ENCODE measurements at regions not wholly inside any gene's neighbourhood (a gene's known extent, or its start where the extent isn't known, plus 50 kb on each side); places are given as distances from the start of the nearest gene placed in this dataset.

- no peak for TF ChIP-seq CTCF (IDR thresholded peaks at IDR 0.05; ENCODE audit: insufficient read depth, low read depth, low read length)
- no peak for TF ChIP-seq EZH2 (IDR thresholded peaks at IDR 0.05; ENCODE audit: insufficient read depth, low read length)
Measured at GRCh38 chr7:68733219-68734153, 864.8 kb upstream of the AUTS2 start.

All from astrocyte (in vitro differentiated cells and primary cell).